Astrocyte (in vitro differentiated cells and primary cell): ENCODE measurements at regions not wholly inside any gene's neighbourhood (a gene's known extent, or its start where the extent isn't known, plus 50 kb on each side); places are given as distances from the start of the nearest gene placed in this dataset.

Experiments used
- DNase-seq: peaks from one replicate; pipeline ENCODE4 v3.0.0-alpha.2; 2010; ENCODE audit warnings: low read depth
- FAIRE-seq: peaks from 2 replicates; lab custom pipeline; 2011; peaks lifted over from hg19 to GRCh38; lab: Jason Lieb, UNC
- H2AFZ ChIP-seq: 2 replicates; pipeline ENCODE4 v1.6.0; 2012; ENCODE audit warnings: low read depth, low read length, inconsistent platforms
- H3K27ac ChIP-seq: 2 replicates; pipeline ENCODE4 v1.5.1; 2011; ENCODE audit warnings: low read depth, low read length, inconsistent platforms
- H3K27me3 ChIP-seq: 2 replicates; pipeline ENCODE4 v1.6.0; 2011; ENCODE audit warnings: low read length, inconsistent platforms; ENCODE audit not compliant: insufficient read depth
- H3K36me3 ChIP-seq: 2 replicates; pipeline ENCODE4 v1.5.1; 2011; ENCODE audit warnings: low read length, inconsistent platforms; ENCODE audit not compliant: insufficient read depth
- H3K4me1 ChIP-seq: 2 replicates; pipeline ENCODE4 v1.5.1; 2011; ENCODE audit warnings: low read length, inconsistent platforms; ENCODE audit not compliant: insufficient read depth
- H3K4me2 ChIP-seq: 2 replicates; pipeline ENCODE4 v1.6.0; 2012; ENCODE audit warnings: low read length, inconsistent platforms
- H3K4me3 ChIP-seq: 2 replicates; pipeline ENCODE4 v1.5.1; 2011; ENCODE audit warnings: low read depth, mild to moderate bottlenecking, low read length, inconsistent platforms; ENCODE audit not compliant: insufficient read depth
- H3K79me2 ChIP-seq: 2 replicates; pipeline ENCODE4 v1.6.0; 2012; ENCODE audit warnings: mild to moderate bottlenecking, low read length, inconsistent platforms; ENCODE audit not compliant: insufficient read depth
- H3K9ac ChIP-seq: 2 replicates; pipeline ENCODE4 v1.6.0; 2012; ENCODE audit warnings: mild to moderate bottlenecking, low read length, inconsistent platforms
- H3K9me3 ChIP-seq: 2 replicates; pipeline ENCODE4 v1.5.1; 2012; ENCODE audit warnings: low read depth, mild to moderate bottlenecking, low read length, inconsistent platforms; ENCODE audit not compliant: insufficient read depth
- H4K20me1 ChIP-seq: 2 replicates; pipeline ENCODE4 v1.6.0; 2012; ENCODE audit warnings: low read length, inconsistent platforms; ENCODE audit not compliant: insufficient read depth
- H3K27ac Mint-ChIP-seq: one replicate; pipeline ENCODE4 v1.8.0; 2021; ENCODE audit warnings: mild to moderate bottlenecking, mixed read lengths; ENCODE audit not compliant: unreplicated experiment
- H3K27me3 Mint-ChIP-seq: one replicate; pipeline ENCODE4 v1.8.0; 2021; ENCODE audit warnings: low read depth, mixed read lengths; ENCODE audit not compliant: unreplicated experiment
- H3K36me3 Mint-ChIP-seq: one replicate; pipeline ENCODE4 v1.8.0; 2021; ENCODE audit warnings: low read depth, mixed read lengths; ENCODE audit not compliant: unreplicated experiment
- H3K4me1 Mint-ChIP-seq: one replicate; pipeline ENCODE4 v1.8.0; 2021; ENCODE audit warnings: low read depth, mixed read lengths; ENCODE audit not compliant: unreplicated experiment
- H3K4me3 Mint-ChIP-seq: one replicate; pipeline ENCODE4 v1.8.0; 2021; ENCODE audit warnings: mild to moderate bottlenecking, moderate library complexity, mixed read lengths; ENCODE audit not compliant: unreplicated experiment
- H3K9me3 Mint-ChIP-seq: one replicate; pipeline ENCODE4 v1.8.0; 2021; ENCODE audit warnings: mild to moderate bottlenecking, mixed read lengths; ENCODE audit not compliant: unreplicated experiment
- EZH2 ChIP-seq: IDR thresholded peaks from 2 replicates; pipeline ENCODE4 v1.6.1; 2012; ENCODE audit warnings: mild to moderate bottlenecking, low read length, inconsistent platforms; ENCODE audit not compliant: insufficient read depth
- TF ChIP-seq, protein P1 (sequence below): IDR thresholded peaks from 2 replicates; pipeline ENCODE4 v1.5.1; 2011; ENCODE audit warnings: low read depth, mild to moderate bottlenecking, inconsistent platforms, low read length, moderate library complexity; ENCODE audit not compliant: insufficient read depth

GRCh38 chr5:73367650-73368049 lies 80.9 kb downstream of the FOXD1 start:
- peaks cover 3% of the 10 kb centered on the region for H3K9me3 Mint-ChIP-seq
- no peak for FAIRE-seq
- TF ChIP-seq, protein P1, sequence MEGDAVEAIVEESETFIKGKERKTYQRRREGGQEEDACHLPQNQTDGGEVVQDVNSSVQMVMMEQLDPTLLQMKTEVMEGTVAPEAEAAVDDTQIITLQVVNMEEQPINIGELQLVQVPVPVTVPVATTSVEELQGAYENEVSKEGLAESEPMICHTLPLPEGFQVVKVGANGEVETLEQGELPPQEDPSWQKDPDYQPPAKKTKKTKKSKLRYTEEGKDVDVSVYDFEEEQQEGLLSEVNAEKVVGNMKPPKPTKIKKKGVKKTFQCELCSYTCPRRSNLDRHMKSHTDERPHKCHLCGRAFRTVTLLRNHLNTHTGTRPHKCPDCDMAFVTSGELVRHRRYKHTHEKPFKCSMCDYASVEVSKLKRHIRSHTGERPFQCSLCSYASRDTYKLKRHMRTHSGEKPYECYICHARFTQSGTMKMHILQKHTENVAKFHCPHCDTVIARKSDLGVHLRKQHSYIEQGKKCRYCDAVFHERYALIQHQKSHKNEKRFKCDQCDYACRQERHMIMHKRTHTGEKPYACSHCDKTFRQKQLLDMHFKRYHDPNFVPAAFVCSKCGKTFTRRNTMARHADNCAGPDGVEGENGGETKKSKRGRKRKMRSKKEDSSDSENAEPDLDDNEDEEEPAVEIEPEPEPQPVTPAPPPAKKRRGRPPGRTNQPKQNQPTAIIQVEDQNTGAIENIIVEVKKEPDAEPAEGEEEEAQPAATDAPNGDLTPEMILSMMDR: no peak
- no peak for TF ChIP-seq EZH2
- peaks cover 56% of the 10 kb centered on the region for H3K4me1 Mint-ChIP-seq
- H3K27me3 Mint-ChIP-seq: peaks cover 1% of the 10 kb centered on the region
- H3K27ac Mint-ChIP-seq: peak overlapping the region; percentile 89
- Histone ChIP-seq H3K27me3 (no peaks in the 10 kb centered on the region), H4K20me1 (no peaks in the 10 kb centered on the region), H3K9ac (no peak overlapping the region), H3K36me3 (no peaks in the 10 kb centered on the region), H3K4me3 (no peak overlapping the region), H3K4me2 (no peak overlapping the region), H3K79me2 (no peaks in the 10 kb centered on the region), H3K27ac (no peak overlapping the region), H3K9me3 (no peaks in the 10 kb centered on the region), H2AFZ (no peak overlapping the region), H3K4me1 (peaks cover 57% of the 10 kb centered on the region)
- DNase-seq: peak; percentile 53
- H3K4me3 Mint-ChIP-seq: no peak overlapping the region
- H3K36me3 Mint-ChIP-seq: no peaks in the 10 kb centered on the region

DNA sequence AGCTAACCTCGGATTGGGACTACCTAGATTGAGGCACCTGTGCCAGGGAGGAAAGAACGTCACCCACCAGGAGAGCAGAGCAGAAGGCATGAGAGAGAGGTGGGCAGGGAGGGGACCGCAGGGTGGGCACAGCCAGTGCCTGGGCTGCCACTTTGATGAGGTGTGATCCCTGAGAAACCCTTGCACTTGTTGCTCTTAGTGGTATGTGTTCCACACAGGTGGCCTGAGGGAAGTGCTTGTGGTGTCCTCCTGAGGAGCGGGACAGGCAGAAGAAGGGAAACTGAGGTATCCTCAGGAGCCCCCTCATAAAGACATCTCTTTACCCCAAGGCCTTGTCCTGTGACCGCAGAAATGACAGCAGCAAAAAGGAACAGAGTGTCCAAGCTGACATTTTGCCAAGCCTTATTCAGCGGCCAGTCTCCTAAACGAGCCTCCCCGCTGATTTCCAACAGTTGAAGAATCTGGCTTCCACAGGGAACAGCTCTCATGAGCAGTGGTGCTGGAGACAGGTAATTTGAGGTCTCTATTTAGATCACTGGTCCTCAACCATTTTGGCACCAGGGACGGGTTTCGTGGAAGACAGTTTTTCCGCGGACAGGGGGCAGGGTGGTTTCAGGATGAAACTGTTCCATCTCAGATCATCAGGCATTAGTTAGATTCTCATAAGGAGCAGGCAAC lies 82.4 kb downstream of the FOXD1 start:
- Mint-ChIP-seq H3K27ac (peak overlapping the region; percentile 58), H3K4me3 (no peak overlapping the region), H3K4me1 (peaks cover 46% of the 10 kb centered on the region), H3K27me3 (peaks cover 4% of the 10 kb centered on the region), H3K9me3 (peaks cover 6% of the 10 kb centered on the region), H3K36me3 (no peaks in the 10 kb centered on the region)
- no peak overlapping the region for H2AFZ ChIP-seq
- peak overlapping the region; percentile 75 for H3K27ac ChIP-seq
- no peaks in the 10 kb centered on the region for H4K20me1 ChIP-seq
- DNase-seq (no peak), FAIRE-seq (no peak)
- H3K4me2 ChIP-seq: peak overlapping the region; percentile 63
- peaks cover 44% of the 10 kb centered on the region for H3K4me1 ChIP-seq
- no peaks in the 10 kb centered on the region for H3K36me3 ChIP-seq
- H3K4me3 ChIP-seq: no peak overlapping the region
- H3K9ac ChIP-seq: peak overlapping the region; percentile 59
- no peak for TF ChIP-seq EZH2
- TF ChIP-seq, protein P1: no peak
- no peaks in the 10 kb centered on the region for H3K9me3 ChIP-seq
- H3K79me2 ChIP-seq: no peaks in the 10 kb centered on the region
- no peaks in the 10 kb centered on the region for H3K27me3 ChIP-seq

DNA sequence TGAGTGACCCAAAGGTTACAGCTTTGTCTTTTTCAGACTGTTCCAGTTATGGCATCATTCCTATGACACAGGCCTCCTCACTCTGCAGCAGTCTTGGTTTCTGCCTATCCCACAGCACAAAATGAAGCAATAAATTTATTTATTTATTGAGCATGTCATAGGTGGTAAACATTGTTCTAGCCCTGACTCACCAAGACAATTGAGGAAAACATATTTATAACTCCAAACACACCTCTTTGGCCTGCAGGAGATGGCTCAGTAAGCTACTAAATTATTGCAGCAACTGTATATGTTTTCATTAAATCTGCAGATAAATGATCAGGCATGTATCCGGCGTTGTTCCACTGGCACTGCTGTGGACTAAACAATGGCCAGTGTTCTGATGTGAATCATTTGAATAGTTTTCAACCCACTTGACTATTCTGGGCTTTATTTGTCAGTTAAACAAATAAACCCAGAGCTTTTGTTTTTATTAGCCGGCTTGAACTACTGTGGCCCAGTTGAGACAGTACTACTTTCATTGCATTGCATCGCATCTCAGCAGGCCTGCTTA lies 83.2 kb downstream of the FOXD1 start:
- Histone ChIP-seq H3K4me2 (peak overlapping the region; percentile 63), H3K9me3 (no peaks in the 10 kb centered on the region), H2AFZ (no peak overlapping the region), H4K20me1 (no peaks in the 10 kb centered on the region), H3K9ac (peak overlapping the region; percentile 59), H3K4me3 (no peak overlapping the region), H3K27me3 (no peaks in the 10 kb centered on the region), H3K4me1 (peaks cover 37% of the 10 kb centered on the region), H3K79me2 (no peaks in the 10 kb centered on the region), H3K27ac (peak overlapping the region; percentile 75), H3K36me3 (no peaks in the 10 kb centered on the region)
- no peak overlapping the region for H3K4me3 Mint-ChIP-seq
- TF ChIP-seq EZH2: no peak
- TF ChIP-seq, protein P1: no peak
- DNase-seq (peak; percentile 92), FAIRE-seq (peak; percentile 77)
- peaks cover 6% of the 10 kb centered on the region for H3K9me3 Mint-ChIP-seq
- H3K36me3 Mint-ChIP-seq: no peaks in the 10 kb centered on the region
- peak overlapping the region; percentile 58 for H3K27ac Mint-ChIP-seq
- peaks cover 39% of the 10 kb centered on the region for H3K4me1 Mint-ChIP-seq
- peaks cover 4% of the 10 kb centered on the region for H3K27me3 Mint-ChIP-seq
